A673 (cell line): ENCODE measurements at regions not wholly inside any gene's neighbourhood (a gene's known extent, or its start where the extent isn't known, plus 50 kb on each side); places are given as distances from the start of the nearest gene placed in this dataset.
A peak's percentile ranks its signal among the peaks of the same experiment; 100 is the strongest.

Experiments used
- BruUV-seq: library from RNA; stranded (reverse); fragments of 400-500 nt; replicated peaks from 2 replicates; lab custom pipeline; 2021; lab: Mats Ljungman, UMichigan
- CTCF ChIA-PET: fragments of 300-600 bp; sonication (Branson Sonifier 250); formaldehyde crosslinking; loops from one replicate; lab custom pipeline; 2022; ENCODE audit warnings: antibody characterized with exemption; lab: Charles Lee
- POLR2A ChIA-PET: fragments of 300-600 bp; sonication (Branson Sonifier 250); formaldehyde crosslinking; loops from one replicate; lab custom pipeline; 2022; ENCODE audit warnings: antibody characterized with exemption; ENCODE audit not compliant: low non-redundant PET; lab: Charles Lee
- DNase-seq: peaks from one replicate; pipeline ENCODE4 v3.0.0-alpha.2; 2015; ENCODE audit warnings: low spot score
- H3K27ac ChIP-seq: fragments of 200-600 bp; sonication (generic); 2 replicates; pipeline ENCODE4 v1.5.1; 2016; ENCODE audit warnings: mixed run types, low read depth, mild to moderate bottlenecking, mixed read lengths, antibody characterized with exemption, low read length; ENCODE audit not compliant: poor library complexity, severe bottlenecking
- H3K27me3 ChIP-seq: fragments of 200-600 bp; sonication (generic); replicated peaks from 2 replicates; pipeline ENCODE4 v1.6.1; 2017; ENCODE audit warnings: mixed run types, low read depth, mild to moderate bottlenecking, mixed read lengths, antibody characterized with exemption, low read length; ENCODE audit not compliant: insufficient read depth, poor library complexity
- H3K36me3 ChIP-seq: fragments of 200-600 bp; sonication (generic); 2 replicates; pipeline ENCODE4 v1.6.1; 2016; ENCODE audit warnings: mixed run types, mild to moderate bottlenecking, mixed read lengths, antibody characterized with exemption, low read length; ENCODE audit not compliant: insufficient read depth, poor library complexity, severe bottlenecking
- H3K4me1 ChIP-seq: fragments of 200-600 bp; sonication (generic); 2 replicates; pipeline ENCODE4 v1.6.1; 2017; ENCODE audit warnings: mixed run types, mild to moderate bottlenecking, mixed read lengths, antibody characterized with exemption, low read length; ENCODE audit not compliant: insufficient read depth, poor library complexity, severe bottlenecking
- H3K4me3 ChIP-seq: fragments of 200-600 bp; sonication (generic); 2 replicates; pipeline ENCODE4 v1.5.1; 2016; ENCODE audit warnings: low read depth, mixed run types, mild to moderate bottlenecking, mixed read lengths, low read length; ENCODE audit not compliant: poor library complexity, severe bottlenecking
- H3K9me3 ChIP-seq: fragments of 200-600 bp; sonication (generic); 2 replicates; pipeline ENCODE4 v1.6.1; 2016; ENCODE audit warnings: mixed run types, low read depth, mild to moderate bottlenecking, mixed read lengths, antibody characterized with exemption, low read length; ENCODE audit not compliant: poor library complexity, severe bottlenecking
- EZH2 ChIP-seq: fragments of 200-600 bp; sonication (generic); IDR thresholded peaks from 2 replicates; pipeline ENCODE4 v1.6.1; 2017; ENCODE audit warnings: borderline replicate concordance, low read depth, mild to moderate bottlenecking, mixed read lengths, antibody characterized with exemption, low read length; ENCODE audit not compliant: poor library complexity, severe bottlenecking
- intact Hi-C: fragments of 100-400 bp; cut with micrococcal nuclease; formaldehyde crosslinking; loops from one replicate; pipeline ENCODE4 v1.10.0; 2022; ENCODE audit not compliant: unreplicated experiment
- TF ChIP-seq, protein P1 (sequence below): fragments of 300-800, 200-600 bp; sonication (generic); conservative IDR thresholded peaks from 2 replicates; pipeline ENCODE4 v1.5.1; 2017; ENCODE audit warnings: low read depth, mild to moderate bottlenecking, antibody characterized with exemption, low read length, moderate library complexity, mixed read lengths

DNA sequence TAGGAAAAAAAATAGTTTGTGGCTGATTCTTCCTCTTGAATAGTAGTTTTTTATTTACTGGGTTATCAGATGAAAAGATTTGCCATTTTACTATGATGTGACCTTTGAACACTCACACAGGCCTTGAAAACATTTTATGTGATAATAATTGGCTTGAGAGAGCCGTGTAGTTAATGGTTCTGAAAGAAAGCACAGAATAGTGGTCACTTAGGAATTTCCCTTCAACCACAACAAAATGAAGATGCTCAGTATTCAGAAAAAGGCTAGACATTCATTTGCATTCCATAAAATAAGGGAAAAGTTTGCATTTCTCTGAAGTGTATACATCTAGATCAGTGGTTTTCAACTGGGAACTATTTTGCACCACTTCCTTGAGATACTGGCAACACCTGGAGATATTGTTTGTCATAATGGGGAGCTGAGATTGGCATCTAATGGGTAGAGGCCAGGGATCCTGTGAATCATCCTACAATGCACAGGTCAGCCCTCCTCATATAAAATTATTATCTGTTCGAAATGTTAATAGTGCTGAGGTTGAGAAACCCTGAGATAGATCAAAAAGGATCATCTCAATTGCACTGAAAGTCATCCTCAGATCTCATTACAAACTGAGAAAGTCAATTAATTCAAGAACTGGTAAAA, 446.4 kb upstream of the CCNG1 start:
- no peaks in the 10 kb centered on the region for H3K9me3 ChIP-seq
- H3K27me3 ChIP-seq: no peaks in the 10 kb centered on the region
- no peak for TF ChIP-seq EZH2
- H3K4me1 ChIP-seq: no peaks in the 10 kb centered on the region
- CTCF ChIA-PET: no interaction called here
- POLR2A ChIA-PET: no interaction called here
- no peak overlapping the region for H3K27ac ChIP-seq
- no peak overlapping the region for H3K4me3 ChIP-seq
- intact Hi-C loops: no loop called here
- BruUV-seq: no TSS peak
- no peaks in the 10 kb centered on the region for H3K36me3 ChIP-seq
- no peak for DNase-seq

- no peaks in the 10 kb centered on the region for H3K27me3 ChIP-seq
- no peak for DNase-seq
- no peaks in the 10 kb centered on the region for H3K36me3 ChIP-seq
- intact Hi-C loops: no loop called here
- H3K4me3 ChIP-seq: no peak overlapping the region
- CTCF ChIA-PET: no interaction called here
- no peak overlapping the region for H3K27ac ChIP-seq
- POLR2A ChIA-PET: no interaction called here
- H3K4me1 ChIP-seq: no peaks in the 10 kb centered on the region
- TF ChIP-seq, protein P1, sequence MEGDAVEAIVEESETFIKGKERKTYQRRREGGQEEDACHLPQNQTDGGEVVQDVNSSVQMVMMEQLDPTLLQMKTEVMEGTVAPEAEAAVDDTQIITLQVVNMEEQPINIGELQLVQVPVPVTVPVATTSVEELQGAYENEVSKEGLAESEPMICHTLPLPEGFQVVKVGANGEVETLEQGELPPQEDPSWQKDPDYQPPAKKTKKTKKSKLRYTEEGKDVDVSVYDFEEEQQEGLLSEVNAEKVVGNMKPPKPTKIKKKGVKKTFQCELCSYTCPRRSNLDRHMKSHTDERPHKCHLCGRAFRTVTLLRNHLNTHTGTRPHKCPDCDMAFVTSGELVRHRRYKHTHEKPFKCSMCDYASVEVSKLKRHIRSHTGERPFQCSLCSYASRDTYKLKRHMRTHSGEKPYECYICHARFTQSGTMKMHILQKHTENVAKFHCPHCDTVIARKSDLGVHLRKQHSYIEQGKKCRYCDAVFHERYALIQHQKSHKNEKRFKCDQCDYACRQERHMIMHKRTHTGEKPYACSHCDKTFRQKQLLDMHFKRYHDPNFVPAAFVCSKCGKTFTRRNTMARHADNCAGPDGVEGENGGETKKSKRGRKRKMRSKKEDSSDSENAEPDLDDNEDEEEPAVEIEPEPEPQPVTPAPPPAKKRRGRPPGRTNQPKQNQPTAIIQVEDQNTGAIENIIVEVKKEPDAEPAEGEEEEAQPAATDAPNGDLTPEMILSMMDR: no peak
- TF ChIP-seq EZH2: no peak
- BruUV-seq: no TSS peak
- H3K9me3 ChIP-seq: no peaks in the 10 kb centered on the region
These were observed 441.8 kb upstream of the CCNG1 start for GRCh38 chr5:162995568-162995967.

DNA sequence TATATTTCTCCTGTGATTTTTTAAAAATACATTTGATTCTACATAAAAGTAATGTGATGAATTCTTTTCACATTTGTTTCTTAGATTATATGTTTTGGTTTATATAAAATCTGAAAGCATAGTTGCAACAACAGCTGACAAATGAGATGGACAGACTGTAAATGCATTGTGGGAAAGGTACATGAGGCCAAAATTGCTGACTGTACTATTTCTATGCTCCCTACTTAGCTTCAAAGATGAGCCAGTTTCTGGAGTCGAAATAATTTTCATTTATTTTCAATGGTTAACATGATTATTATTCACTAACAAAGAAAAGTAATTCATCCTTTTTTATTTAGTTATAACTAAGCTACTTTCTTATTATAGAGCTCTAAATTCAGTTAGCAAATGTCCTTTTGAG, 441.3 kb upstream of the CCNG1 start:
- Histone ChIP-seq H3K4me3 (no peak overlapping the region), H3K4me1 (no peaks in the 10 kb centered on the region), H3K27me3 (no peaks in the 10 kb centered on the region), H3K27ac (no peak overlapping the region), H3K36me3 (no peaks in the 10 kb centered on the region), H3K9me3 (no peaks in the 10 kb centered on the region)
- BruUV-seq: no TSS peak
- DNase-seq: no peak
- POLR2A ChIA-PET: no interaction called here
- intact Hi-C loops: no loop called here
- TF ChIP-seq, protein P1: no peak
- TF ChIP-seq EZH2: no peak
- CTCF ChIA-PET: no interaction called here

DNA sequence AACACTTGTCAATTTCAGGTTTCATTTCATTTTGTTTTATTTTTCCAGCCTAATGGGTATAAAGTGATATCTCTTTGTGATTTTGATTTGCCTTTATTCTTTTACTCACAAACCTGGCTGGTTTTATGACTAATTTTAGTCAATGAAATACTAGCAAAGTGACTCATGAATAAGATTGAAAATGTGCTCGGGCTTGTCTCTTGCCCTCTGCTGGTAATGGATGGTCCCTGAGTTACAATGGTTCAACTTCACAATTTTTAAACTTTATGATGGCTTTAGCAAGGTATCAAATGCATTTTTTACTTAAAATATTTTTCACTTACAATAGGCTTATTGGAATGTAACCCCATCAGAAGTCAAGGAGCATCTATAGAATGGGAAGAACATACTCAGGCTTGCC, 431.4 kb upstream of the CCNG1 start:
- TF ChIP-seq, protein P1: peak; percentile 35; the same call in 1 of the 2 replicates
- TF ChIP-seq EZH2: no peak
- no peaks in the 10 kb centered on the region for H3K27me3 ChIP-seq
- ChIA-PET CTCF (no interaction called here), POLR2A (no interaction called here)
- intact Hi-C loops: no loop called here
- H3K27ac ChIP-seq: no peak overlapping the region
- no peaks in the 10 kb centered on the region for H3K4me1 ChIP-seq
- peak; percentile 2 for DNase-seq
- H3K36me3 ChIP-seq: no peaks in the 10 kb centered on the region
- no TSS peak for BruUV-seq
- no peaks in the 10 kb centered on the region for H3K9me3 ChIP-seq
- H3K4me3 ChIP-seq: no peak overlapping the region
